Stimulated activated naive CD8-positive, alpha-beta T cell treated with anti-CD3 and anti-CD28 coated beads, Interleukin-15, Interleukin-2, amounts not matched to agents 100 ng/mL and 50 ng/mL, for 24 hours (primary cell): ENCODE measurements at regions not wholly inside any gene's neighbourhood (a gene's known extent, or its start where the extent isn't known, plus 50 kb on each side); places are given as distances from the start of the nearest gene placed in this dataset.
"Not testable (repeated sequence)": the region's sequence is repeated elsewhere in the genome, so short reads cannot be mapped to it uniquely, and the experiment has no call there.

Experiments
- H3K27ac Mint-ChIP-seq: one replicate; pipeline ENCODE4 v1.8.0; 2021; ENCODE audit warnings: mild to moderate bottlenecking, mixed read lengths
- H3K27me3 Mint-ChIP-seq: one replicate; pipeline ENCODE4 v1.8.0; 2021; ENCODE audit warnings: mixed read lengths
- H3K36me3 Mint-ChIP-seq: one replicate; pipeline ENCODE4 v1.8.0; 2021; ENCODE audit warnings: low read depth, mixed read lengths
- H3K4me1 Mint-ChIP-seq: one replicate; pipeline ENCODE4 v1.8.0; 2021; ENCODE audit warnings: low read depth, mixed read lengths
- H3K4me3 Mint-ChIP-seq: one replicate; pipeline ENCODE4 v1.8.0; 2021; ENCODE audit warnings: mild to moderate bottlenecking, mixed read lengths
- H3K9me3 Mint-ChIP-seq: one replicate; pipeline ENCODE4 v1.8.0; 2021; ENCODE audit warnings: mixed read lengths

- not testable (repeated sequence) for H3K4me1 Mint-ChIP-seq, H3K9me3 Mint-ChIP-seq, H3K4me3 Mint-ChIP-seq, H3K27ac Mint-ChIP-seq, H3K36me3 Mint-ChIP-seq
- H3K27me3 Mint-ChIP-seq: peaks cover 14% of the 10 kb centered on the region
Measured at GRCh38 chr2:215889240-215889969, 123.9 kb downstream of the MREG start.

GRCh38 chr2:215888680-215889079, 124.7 kb downstream of the MREG start:
- Mint-ChIP-seq H3K9me3 (no peaks in the 10 kb centered on the region), H3K36me3 (no peaks in the 10 kb centered on the region), H3K4me3 (no peak overlapping the region), H3K27me3 (peaks cover 14% of the 10 kb centered on the region), H3K27ac (no peak overlapping the region), H3K4me1 (no peaks in the 10 kb centered on the region)

GRCh38 chr2:215887303-215887702, 126.0 kb downstream of the MREG start:
- no peak overlapping the region for H3K4me3 Mint-ChIP-seq
- H3K9me3 Mint-ChIP-seq: no peaks in the 10 kb centered on the region
- peaks cover 17% of the 10 kb centered on the region for H3K27me3 Mint-ChIP-seq
- H3K27ac Mint-ChIP-seq: no peak overlapping the region
- no peaks in the 10 kb centered on the region for H3K36me3 Mint-ChIP-seq
- H3K4me1 Mint-ChIP-seq: no peaks in the 10 kb centered on the region

GRCh38 chr2:215886022-215886421, 127.3 kb downstream of the MREG start:
- no peak overlapping the region for H3K4me3 Mint-ChIP-seq

GRCh38 chr2:215885536-215885935, 127.8 kb downstream of the MREG start:
- Mint-ChIP-seq H3K4me1 (no peaks in the 10 kb centered on the region), H3K27ac (no peak overlapping the region), H3K27me3 (peaks cover 21% of the 10 kb centered on the region), H3K4me3 (no peak overlapping the region), H3K9me3 (no peaks in the 10 kb centered on the region), H3K36me3 (no peaks in the 10 kb centered on the region)

More at GRCh38 chr2:215886022-215886421, 127.3 kb downstream of the MREG start:
- Mint-ChIP-seq H3K36me3 (no peaks in the 10 kb centered on the region), H3K27me3 (peaks cover 19% of the 10 kb centered on the region), H3K27ac (no peak overlapping the region), H3K4me1 (no peaks in the 10 kb centered on the region), H3K9me3 (no peaks in the 10 kb centered on the region)

- H3K4me3 Mint-ChIP-seq: no peak overlapping the region
- H3K27me3 Mint-ChIP-seq: peaks cover 19% of the 10 kb centered on the region
- no peaks in the 10 kb centered on the region for H3K4me1 Mint-ChIP-seq
- H3K36me3 Mint-ChIP-seq: no peaks in the 10 kb centered on the region
- no peak overlapping the region for H3K27ac Mint-ChIP-seq
- H3K9me3 Mint-ChIP-seq: no peaks in the 10 kb centered on the region
Measured at GRCh38 chr2:215884451-215885087, 128.8 kb downstream of the MREG start.

- H3K9me3 Mint-ChIP-seq: no peaks in the 10 kb centered on the region
- H3K27me3 Mint-ChIP-seq: peaks cover 19% of the 10 kb centered on the region
- H3K27ac Mint-ChIP-seq: no peak overlapping the region
- H3K4me1 Mint-ChIP-seq: no peaks in the 10 kb centered on the region
- no peaks in the 10 kb centered on the region for H3K36me3 Mint-ChIP-seq
- no peak overlapping the region for H3K4me3 Mint-ChIP-seq
Measured at GRCh38 chr2:215883799-215884198, 129.6 kb downstream of the MREG start.

GRCh38 chr2:215882689-215883088, 130.7 kb downstream of the MREG start:
- Mint-ChIP-seq H3K27me3 (peaks cover 19% of the 10 kb centered on the region), H3K27ac (no peak overlapping the region), H3K9me3 (no peaks in the 10 kb centered on the region), H3K4me1 (no peaks in the 10 kb centered on the region), H3K36me3 (no peaks in the 10 kb centered on the region), H3K4me3 (no peak overlapping the region)

- H3K36me3 Mint-ChIP-seq: no peaks in the 10 kb centered on the region
- peaks cover 15% of the 10 kb centered on the region for H3K27me3 Mint-ChIP-seq
- H3K4me1 Mint-ChIP-seq: no peaks in the 10 kb centered on the region
- no peak overlapping the region for H3K4me3 Mint-ChIP-seq
- no peaks in the 10 kb centered on the region for H3K9me3 Mint-ChIP-seq
- no peak overlapping the region for H3K27ac Mint-ChIP-seq
Measured at GRCh38 chr2:215881582-215881981, 131.8 kb downstream of the MREG start.

GRCh38 chr2:215880970-215881369, 132.4 kb downstream of the MREG start:
- H3K27ac Mint-ChIP-seq: no peak overlapping the region
- H3K36me3 Mint-ChIP-seq: no peaks in the 10 kb centered on the region
- H3K9me3 Mint-ChIP-seq: no peaks in the 10 kb centered on the region
- peaks cover 15% of the 10 kb centered on the region for H3K27me3 Mint-ChIP-seq
- no peak overlapping the region for H3K4me3 Mint-ChIP-seq
- H3K4me1 Mint-ChIP-seq: no peaks in the 10 kb centered on the region

- Mint-ChIP-seq H3K27me3 (peaks cover 15% of the 10 kb centered on the region), H3K4me3 (no peak overlapping the region), H3K9me3 (no peaks in the 10 kb centered on the region), H3K4me1 (no peaks in the 10 kb centered on the region), H3K36me3 (no peaks in the 10 kb centered on the region), H3K27ac (no peak overlapping the region)
Measured at GRCh38 chr2:215879977-215880940, 133.1 kb downstream of the MREG start.

- no peak overlapping the region for H3K27ac Mint-ChIP-seq
- H3K9me3 Mint-ChIP-seq: no peaks in the 10 kb centered on the region
- H3K27me3 Mint-ChIP-seq: peaks cover 15% of the 10 kb centered on the region
- H3K36me3 Mint-ChIP-seq: no peaks in the 10 kb centered on the region
- no peak overlapping the region for H3K4me3 Mint-ChIP-seq
- H3K4me1 Mint-ChIP-seq: no peaks in the 10 kb centered on the region
Measured at GRCh38 chr2:215879331-215879730, 134.0 kb downstream of the MREG start.

GRCh38 chr2:215878476-215879063, 134.8 kb downstream of the MREG start:
- H3K4me3 Mint-ChIP-seq: no peak overlapping the region
- peaks cover 15% of the 10 kb centered on the region for H3K27me3 Mint-ChIP-seq
- H3K4me1 Mint-ChIP-seq: no peaks in the 10 kb centered on the region
- no peaks in the 10 kb centered on the region for H3K9me3 Mint-ChIP-seq
- H3K36me3 Mint-ChIP-seq: no peaks in the 10 kb centered on the region
- no peak overlapping the region for H3K27ac Mint-ChIP-seq

- no peaks in the 10 kb centered on the region for H3K36me3 Mint-ChIP-seq
- peaks cover 16% of the 10 kb centered on the region for H3K27me3 Mint-ChIP-seq
- no peak overlapping the region for H3K4me3 Mint-ChIP-seq
- no peaks in the 10 kb centered on the region for H3K4me1 Mint-ChIP-seq
- no peak overlapping the region for H3K27ac Mint-ChIP-seq
- H3K9me3 Mint-ChIP-seq: no peaks in the 10 kb centered on the region
Measured at GRCh38 chr2:215876937-215877238, 136.5 kb downstream of the MREG start.
